HCT116 (cell line): ENCODE measurements at regions not wholly inside any gene's neighbourhood (a gene's known extent, or its start where the extent isn't known, plus 50 kb on each side); places are given as distances from the start of the nearest gene placed in this dataset.

Experiments used
- ATAC-seq: fragments of 200-7000 bp; cut with Tn5 transposase; 2 replicates; pipeline ENCODE4 v1.9.1; 2020; ENCODE audit warnings: mild to moderate bottlenecking, moderate library complexity
- BruUV-seq: library from RNA; stranded (reverse); fragments of 400-500 nt; replicated peaks from 2 replicates; lab custom pipeline; 2021; lab: Mats Ljungman, UMichigan
- CTCF ChIA-PET: fragments of 300-600 bp; sonication (Branson Sonifier 250); formaldehyde crosslinking; loops from one replicate; lab custom pipeline; 2021; ENCODE audit warnings: antibody characterized with exemption; lab: Charles Lee
- POLR2A ChIA-PET: fragments of 300-600, 350-600 bp; sonication (Branson Sonifier 250); formaldehyde crosslinking; loops from one replicate; lab custom pipeline; 2021; ENCODE audit warnings: antibody characterized with exemption; lab: Charles Lee
- RAD21 ChIA-PET, 2 experiments: fragments of 300-600 bp; sonication (Branson Sonifier 250); formaldehyde crosslinking; loops; one replicate each; lab custom pipeline; 2023; ENCODE audit warnings: low total read pairs in 2 of 2; ENCODE audit not compliant: uncharacterized antibody in 2 of 2, unreplicated experiment in 2 of 2, low non-redundant PET in 1 of 2; lab: Charles Lee
- DNase-seq: peaks from one replicate; pipeline ENCODE4 v3.0.0-alpha.2; 2010; ENCODE audit warnings: low read depth, low spot score
- H2AFZ ChIP-seq: fragments of 200-600 bp; shearing (Covaris generic), sonication (generic); 2 replicates; pipeline ENCODE4 v1.6.1; 2017; ENCODE audit warnings: low read depth, mixed run types, mixed read lengths, antibody characterized with exemption, low read length; ENCODE audit not compliant: poor library complexity, severe bottlenecking
- H3K27ac ChIP-seq: 2 replicates; pipeline ENCODE4 v1.5.1; 2012; ENCODE audit warnings: low read depth, low read length
- H3K27me3 ChIP-seq: fragments of 200-600 bp; sonication (generic); 2 replicates; pipeline ENCODE4 v1.6.1; 2016; ENCODE audit warnings: mixed run types, low read length, mixed read lengths; ENCODE audit not compliant: insufficient read depth
- H3K36me3 ChIP-seq, 2 experiments: fragments of 200-500 bp in 1 of 2; fragments of 200-600 bp in 1 of 2; sonication (Bioruptor generic) in 1 of 2; sonication (generic) in 1 of 2; 2 replicates each; pipeline versions ENCODE4 v1.5.1 to v1.6.1; 2014 to 2016; ENCODE audit warnings: low read length in 2 of 2, inconsistent platforms in 1 of 2, mixed read lengths in 1 of 2, mixed run types in 1 of 2; ENCODE audit not compliant: insufficient read depth in 2 of 2, control insufficient read depth in 1 of 2
- H3K4me1 ChIP-seq, 2 experiments: fragments of 200-600 bp in 1 of 2; sonication (generic) in 1 of 2; 2 replicates each; pipeline versions ENCODE4 v1.5.1 to v1.6.1; 2012 to 2017; ENCODE audit warnings: low read length in 2 of 2, inconsistent platforms in 1 of 2, mild to moderate bottlenecking in 1 of 2, mixed read lengths in 1 of 2, mixed run types in 1 of 2, moderate library complexity in 1 of 2; ENCODE audit not compliant: insufficient read depth in 2 of 2, control insufficient read depth in 1 of 2
- H3K4me2 ChIP-seq: fragments of 200-600 bp; sonication (generic); 2 replicates; pipeline ENCODE4 v1.6.1; 2017; ENCODE audit warnings: mixed run types, low read length, mixed read lengths
- H3K4me3 ChIP-seq, 2 experiments: fragments of 200-600 bp in 1 of 2; sonication (generic) in 1 of 2; replicated peaks in 1 of 2; 2 replicates each; pipeline ENCODE4 v1.5.1; 2011 to 2016; ENCODE audit warnings: low read length in 2 of 2, control low read depth in 1 of 2, low read depth in 1 of 2, mild to moderate bottlenecking in 1 of 2, mixed read lengths in 1 of 2, mixed run types in 1 of 2
- H3K79me2 ChIP-seq: fragments of 200-600 bp; sonication (generic); 2 replicates; pipeline ENCODE4 v1.6.1; 2017; ENCODE audit warnings: mild to moderate bottlenecking, mixed run types, low read length, moderate library complexity, mixed read lengths; ENCODE audit not compliant: insufficient read depth
- H3K9ac ChIP-seq: fragments of 200-600 bp; sonication (generic); 2 replicates; pipeline ENCODE4 v1.6.1; 2016; ENCODE audit warnings: low read length, mixed read lengths
- H3K9me2 ChIP-seq: fragments of 200-600 bp; sonication (generic), shearing (Covaris generic); 2 replicates; pipeline ENCODE4 v1.6.1; 2017; ENCODE audit warnings: mixed run types, mild to moderate bottlenecking, moderate library complexity; ENCODE audit not compliant: insufficient read depth
- H3K9me3 ChIP-seq, 2 experiments: fragments of 200-500 bp in 1 of 2; fragments of 200-600 bp in 1 of 2; sonication (Bioruptor generic) in 1 of 2; sonication (generic) in 1 of 2; 2 replicates each; pipeline ENCODE4 v1.6.1; 2014 to 2017; ENCODE audit warnings: low read length in 2 of 2, mixed read lengths in 2 of 2, inconsistent platforms in 1 of 2, low read depth in 1 of 2, mild to moderate bottlenecking in 1 of 2, mixed run types in 1 of 2, moderate library complexity in 1 of 2; ENCODE audit not compliant: control insufficient read depth in 1 of 2, insufficient read depth in 1 of 2
- H4K20me1 ChIP-seq: fragments of 200-600 bp; sonication (generic), shearing (Covaris generic); 2 replicates; pipeline ENCODE4 v1.6.1; 2017; ENCODE audit warnings: mixed run types, mild to moderate bottlenecking, moderate library complexity; ENCODE audit not compliant: insufficient read depth
- CEBPB ChIP-seq: IDR thresholded peaks from 2 replicates; pipeline ENCODE4 v1.6.1; 2012; ENCODE audit warnings: low read depth
- EGR1 ChIP-seq: IDR thresholded peaks from 2 replicates; pipeline ENCODE4 v1.6.1; 2012; ENCODE audit warnings: low read depth
- JUND ChIP-seq: IDR thresholded peaks from 2 replicates; pipeline ENCODE4 v1.6.1; 2012
- POLR2AphosphoS5 ChIP-seq: IDR thresholded peaks from 2 replicates; pipeline ENCODE4 v1.6.1; 2011; ENCODE audit warnings: mild to moderate bottlenecking, low read depth, low read length, moderate library complexity
- SIN3A ChIP-seq: IDR thresholded peaks from 2 replicates; pipeline ENCODE4 v1.6.1; 2012; ENCODE audit warnings: low read depth
- SP1 ChIP-seq: IDR thresholded peaks from 2 replicates; pipeline ENCODE4 v1.6.1; 2012; ENCODE audit warnings: low read depth
- TCF7L2 ChIP-seq: IDR thresholded peaks from 2 replicates; pipeline ENCODE4 v1.7.0; 2011; ENCODE audit warnings: borderline replicate concordance, inconsistent platforms; ENCODE audit not compliant: insufficient read depth, insufficient read length; ENCODE audit errors: extremely low read depth
- intact Hi-C: fragments of 100-400 bp; cut with micrococcal nuclease; formaldehyde crosslinking; loops from 2 replicates; pipeline ENCODE4 v1.10.0; 2022
- TF ChIP-seq, protein P1 (sequence below): IDR thresholded peaks from 2 replicates; pipeline ENCODE4 v1.6.1; 2012
- TF ChIP-seq, protein P2 (sequence below), 3 experiments: fragments of 200-600 bp in 1 of 3; sonication (generic) in 1 of 3; IDR thresholded peaks in 2 of 3; conservative IDR thresholded peaks in 1 of 3; 2 replicates each; pipeline ENCODE4 v1.5.1; 2012 to 2017; ENCODE audit warnings: low read depth in 2 of 3, low read length in 2 of 3, antibody characterized with exemption in 1 of 3, borderline replicate concordance in 1 of 3, control low read depth in 1 of 3, mild to moderate bottlenecking in 1 of 3, mixed read lengths in 1 of 3, mixed run types in 1 of 3, moderate library complexity in 1 of 3; ENCODE audit not compliant: insufficient read depth in 1 of 3
- TF ChIP-seq, protein P3 (sequence below): IDR thresholded peaks from 2 replicates; pipeline ENCODE4 v1.6.1; 2012
- TF ChIP-seq, protein P4 (sequence below): IDR thresholded peaks from 2 replicates; pipeline ENCODE4 v1.6.1; 2012; ENCODE audit warnings: low read depth

DNA sequence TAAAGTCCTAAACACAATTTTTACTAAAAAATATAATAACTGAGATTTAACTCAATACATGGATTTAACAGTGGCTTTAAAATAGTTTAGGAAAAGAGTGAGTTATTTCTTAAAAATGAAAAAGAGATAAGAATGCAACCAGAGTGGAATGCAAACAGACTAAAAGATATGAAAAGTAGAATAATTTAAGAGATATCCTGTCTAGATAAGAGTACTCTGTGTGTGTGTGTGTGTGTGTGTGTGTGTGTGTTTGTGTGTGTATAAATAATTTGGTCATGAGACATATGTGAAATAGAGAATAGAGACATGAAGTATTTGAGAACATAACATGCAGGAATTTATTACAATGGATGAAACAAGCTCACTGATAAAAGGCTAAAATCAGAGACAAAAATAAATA, 986.9 kb upstream of the CHORDC1 start:
- intact Hi-C loops = no loop called here
- Histone ChIP-seq H3K9me3 (peaks cover 9 to 12% of the 10 kb centered on the region in 2 experiments; a peak in 2 of 4 replicates), H3K36me3 (no peaks in the 10 kb centered on the region), H3K27me3 (no peaks in the 10 kb centered on the region), H4K20me1 (no peaks in the 10 kb centered on the region), H3K9me2 (no peaks in the 10 kb centered on the region), H3K4me1 (no peaks in the 10 kb centered on the region), H3K27ac (no peak overlapping the region)
- no peak for ATAC-seq
- ChIA-PET RAD21 (no interaction called here), CTCF (no interaction called here), POLR2A (no interaction called here)
- TF ChIP-seq, protein P1, sequence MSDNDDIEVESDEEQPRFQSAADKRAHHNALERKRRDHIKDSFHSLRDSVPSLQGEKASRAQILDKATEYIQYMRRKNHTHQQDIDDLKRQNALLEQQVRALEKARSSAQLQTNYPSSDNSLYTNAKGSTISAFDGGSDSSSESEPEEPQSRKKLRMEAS = no peak
- TF ChIP-seq POLR2AphosphoS5 (no peak), JUND (no peak)
- TF ChIP-seq, protein P2, sequence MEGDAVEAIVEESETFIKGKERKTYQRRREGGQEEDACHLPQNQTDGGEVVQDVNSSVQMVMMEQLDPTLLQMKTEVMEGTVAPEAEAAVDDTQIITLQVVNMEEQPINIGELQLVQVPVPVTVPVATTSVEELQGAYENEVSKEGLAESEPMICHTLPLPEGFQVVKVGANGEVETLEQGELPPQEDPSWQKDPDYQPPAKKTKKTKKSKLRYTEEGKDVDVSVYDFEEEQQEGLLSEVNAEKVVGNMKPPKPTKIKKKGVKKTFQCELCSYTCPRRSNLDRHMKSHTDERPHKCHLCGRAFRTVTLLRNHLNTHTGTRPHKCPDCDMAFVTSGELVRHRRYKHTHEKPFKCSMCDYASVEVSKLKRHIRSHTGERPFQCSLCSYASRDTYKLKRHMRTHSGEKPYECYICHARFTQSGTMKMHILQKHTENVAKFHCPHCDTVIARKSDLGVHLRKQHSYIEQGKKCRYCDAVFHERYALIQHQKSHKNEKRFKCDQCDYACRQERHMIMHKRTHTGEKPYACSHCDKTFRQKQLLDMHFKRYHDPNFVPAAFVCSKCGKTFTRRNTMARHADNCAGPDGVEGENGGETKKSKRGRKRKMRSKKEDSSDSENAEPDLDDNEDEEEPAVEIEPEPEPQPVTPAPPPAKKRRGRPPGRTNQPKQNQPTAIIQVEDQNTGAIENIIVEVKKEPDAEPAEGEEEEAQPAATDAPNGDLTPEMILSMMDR (IDR thresholded peaks at IDR 0.05 in 2 of 3, conservative IDR thresholded peaks at IDR 0.05 in 1 of 3; ENCODE audit: borderline replicate concordance in 1 of 3, insufficient read depth in 1 of 3, low read depth in 2 of 3, low read length in 2 of 3) = no peak
- TF ChIP-seq, protein P3, sequence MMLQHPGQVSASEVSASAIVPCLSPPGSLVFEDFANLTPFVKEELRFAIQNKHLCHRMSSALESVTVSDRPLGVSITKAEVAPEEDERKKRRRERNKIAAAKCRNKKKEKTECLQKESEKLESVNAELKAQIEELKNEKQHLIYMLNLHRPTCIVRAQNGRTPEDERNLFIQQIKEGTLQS = no peak
- TF ChIP-seq, all 23 proteins: peak for 0
- no peak overlapping the region for H3K4me2 ChIP-seq
- H2AFZ ChIP-seq = no peak overlapping the region
- no peaks in the 10 kb centered on the region for H3K79me2 ChIP-seq
- H3K9ac ChIP-seq = no peak overlapping the region
- DNase-seq = no peak
- BruUV-seq = no TSS peak
- H3K4me3 ChIP-seq = no peak overlapping the region

DNA sequence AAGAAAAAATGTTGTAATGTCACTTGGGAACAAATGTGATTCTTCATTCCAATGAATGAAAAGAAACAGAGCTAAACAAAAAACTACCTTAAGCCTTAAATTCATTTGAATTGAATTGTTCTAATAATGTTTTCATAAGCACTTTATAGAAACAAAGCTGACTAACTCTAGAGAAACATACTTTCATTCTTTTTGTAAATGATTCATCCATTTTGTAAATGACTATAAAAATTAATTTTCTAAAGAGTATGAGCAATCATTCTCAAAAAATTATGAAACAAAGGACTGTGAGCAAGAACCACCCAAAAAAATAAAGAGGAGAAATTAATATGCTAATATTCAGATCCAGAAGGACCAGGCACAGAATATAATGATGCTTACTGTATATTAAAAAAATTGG, 986.5 kb upstream of the CHORDC1 start:
- H3K9me2 ChIP-seq = no peaks in the 10 kb centered on the region
- no peak for TF ChIP-seq SIN3A
- TF ChIP-seq SP1 = no peak
- no peak for TF ChIP-seq EGR1
- TF ChIP-seq TCF7L2 = no peak
- no peak for TF ChIP-seq CEBPB
- TF ChIP-seq, protein P4, sequence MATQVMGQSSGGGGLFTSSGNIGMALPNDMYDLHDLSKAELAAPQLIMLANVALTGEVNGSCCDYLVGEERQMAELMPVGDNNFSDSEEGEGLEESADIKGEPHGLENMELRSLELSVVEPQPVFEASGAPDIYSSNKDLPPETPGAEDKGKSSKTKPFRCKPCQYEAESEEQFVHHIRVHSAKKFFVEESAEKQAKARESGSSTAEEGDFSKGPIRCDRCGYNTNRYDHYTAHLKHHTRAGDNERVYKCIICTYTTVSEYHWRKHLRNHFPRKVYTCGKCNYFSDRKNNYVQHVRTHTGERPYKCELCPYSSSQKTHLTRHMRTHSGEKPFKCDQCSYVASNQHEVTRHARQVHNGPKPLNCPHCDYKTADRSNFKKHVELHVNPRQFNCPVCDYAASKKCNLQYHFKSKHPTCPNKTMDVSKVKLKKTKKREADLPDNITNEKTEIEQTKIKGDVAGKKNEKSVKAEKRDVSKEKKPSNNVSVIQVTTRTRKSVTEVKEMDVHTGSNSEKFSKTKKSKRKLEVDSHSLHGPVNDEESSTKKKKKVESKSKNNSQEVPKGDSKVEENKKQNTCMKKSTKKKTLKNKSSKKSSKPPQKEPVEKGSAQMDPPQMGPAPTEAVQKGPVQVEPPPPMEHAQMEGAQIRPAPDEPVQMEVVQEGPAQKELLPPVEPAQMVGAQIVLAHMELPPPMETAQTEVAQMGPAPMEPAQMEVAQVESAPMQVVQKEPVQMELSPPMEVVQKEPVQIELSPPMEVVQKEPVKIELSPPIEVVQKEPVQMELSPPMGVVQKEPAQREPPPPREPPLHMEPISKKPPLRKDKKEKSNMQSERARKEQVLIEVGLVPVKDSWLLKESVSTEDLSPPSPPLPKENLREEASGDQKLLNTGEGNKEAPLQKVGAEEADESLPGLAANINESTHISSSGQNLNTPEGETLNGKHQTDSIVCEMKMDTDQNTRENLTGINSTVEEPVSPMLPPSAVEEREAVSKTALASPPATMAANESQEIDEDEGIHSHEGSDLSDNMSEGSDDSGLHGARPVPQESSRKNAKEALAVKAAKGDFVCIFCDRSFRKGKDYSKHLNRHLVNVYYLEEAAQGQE = no peak
- peaks cover 9 to 12% of the 10 kb centered on the region in 2 experiments; a peak in 2 of 4 replicates for H3K9me3 ChIP-seq
- ChIA-PET CTCF (no interaction called here), POLR2A (no interaction called here), RAD21 (no interaction called here)
- intact Hi-C loops = no loop called here
- H3K27ac ChIP-seq = no peak overlapping the region
- BruUV-seq = no TSS peak
- H3K27me3 ChIP-seq = no peaks in the 10 kb centered on the region
- H2AFZ ChIP-seq = no peak overlapping the region
- no peaks in the 10 kb centered on the region for H3K4me1 ChIP-seq
- H4K20me1 ChIP-seq = no peaks in the 10 kb centered on the region
- no peaks in the 10 kb centered on the region for H3K79me2 ChIP-seq
- no peak overlapping the region for H3K4me2 ChIP-seq
- ATAC-seq (no peak), DNase-seq (no peak)
- H3K9ac ChIP-seq = no peak overlapping the region
- H3K36me3 ChIP-seq = no peaks in the 10 kb centered on the region
- H3K4me3 ChIP-seq = no peak overlapping the region
